BJ (cell line): ENCODE measurements at regions not wholly inside any gene's neighbourhood (a gene's known extent, or its start where the extent isn't known, plus 50 kb on each side); places are given as distances from the start of the nearest gene placed in this dataset.

Source experiments
- CTCF ChIA-PET: fragments of 350-600 bp; formaldehyde crosslinking; extraction: SDS; loops from one replicate; lab custom pipeline; 2021; ENCODE audit warnings: antibody characterized with exemption, inconsistent platforms; lab: Yijun Ruan, JAX
- POLR2A ChIA-PET: fragments of 300-600 bp; sonication (Branson Sonifier 250); formaldehyde crosslinking; extraction: SDS; loops from one replicate; lab custom pipeline; 2021; ENCODE audit warnings: antibody characterized with exemption; lab: Charles Lee
- DNase-seq: peaks from one replicate; pipeline ENCODE4 v3.0.0-alpha.2; 2011; ENCODE audit warnings: low read depth
- H3K27me3 ChIP-seq: 2 replicates; pipeline ENCODE4 v1.6.0; 2011; ENCODE audit warnings: low read length; ENCODE audit not compliant: control insufficient read depth, insufficient read depth
- H3K36me3 ChIP-seq: 2 replicates; pipeline ENCODE4 v1.5.1; 2011; ENCODE audit warnings: low read length; ENCODE audit not compliant: control insufficient read depth, insufficient read depth
- H3K4me3 ChIP-seq: 2 replicates; pipeline ENCODE4 v1.5.1; 2011; ENCODE audit warnings: low read depth, mild to moderate bottlenecking, control low read depth, low read length
- TF ChIP-seq, protein P1 (sequence below): IDR thresholded peaks from 2 replicates; pipeline ENCODE4 v1.5.1; 2011; ENCODE audit warnings: low read depth, mild to moderate bottlenecking, control low read depth, inconsistent platforms, low read length, moderate library complexity; ENCODE audit not compliant: insufficient read depth

DNA sequence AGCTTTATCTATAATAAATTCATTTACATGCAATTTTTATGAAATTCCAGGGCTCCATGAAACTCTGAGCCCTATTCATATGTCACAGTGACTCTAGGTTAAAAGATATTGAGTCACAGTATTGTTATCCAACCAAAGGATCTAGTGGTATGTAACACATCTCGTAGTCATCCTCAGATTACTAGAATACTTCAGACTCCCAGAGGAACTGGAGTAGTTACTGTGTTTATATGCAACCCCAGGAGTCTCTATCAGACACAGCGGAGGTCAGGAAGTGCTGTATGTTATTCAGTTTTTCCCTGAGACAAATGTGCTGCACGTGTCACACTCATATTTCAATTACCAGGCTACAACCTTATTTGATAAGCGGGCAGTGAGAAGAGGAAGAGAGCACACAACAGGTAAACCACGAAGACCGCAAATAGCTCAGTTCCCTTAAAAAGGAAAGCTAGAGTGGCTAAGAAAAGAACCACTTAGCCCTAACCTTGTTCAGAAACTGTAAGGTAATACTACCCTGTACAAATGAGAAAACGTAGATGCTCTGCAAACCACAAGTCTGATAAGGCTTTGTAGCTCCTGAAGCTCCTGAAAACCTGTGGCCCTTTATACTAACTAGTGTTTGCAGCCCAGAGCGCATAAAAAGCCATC lies 114.0 kb upstream of the CNTNAP2 start:
- DNase-seq = no peak
- POLR2A ChIA-PET = no interaction called here
- TF ChIP-seq, protein P1, sequence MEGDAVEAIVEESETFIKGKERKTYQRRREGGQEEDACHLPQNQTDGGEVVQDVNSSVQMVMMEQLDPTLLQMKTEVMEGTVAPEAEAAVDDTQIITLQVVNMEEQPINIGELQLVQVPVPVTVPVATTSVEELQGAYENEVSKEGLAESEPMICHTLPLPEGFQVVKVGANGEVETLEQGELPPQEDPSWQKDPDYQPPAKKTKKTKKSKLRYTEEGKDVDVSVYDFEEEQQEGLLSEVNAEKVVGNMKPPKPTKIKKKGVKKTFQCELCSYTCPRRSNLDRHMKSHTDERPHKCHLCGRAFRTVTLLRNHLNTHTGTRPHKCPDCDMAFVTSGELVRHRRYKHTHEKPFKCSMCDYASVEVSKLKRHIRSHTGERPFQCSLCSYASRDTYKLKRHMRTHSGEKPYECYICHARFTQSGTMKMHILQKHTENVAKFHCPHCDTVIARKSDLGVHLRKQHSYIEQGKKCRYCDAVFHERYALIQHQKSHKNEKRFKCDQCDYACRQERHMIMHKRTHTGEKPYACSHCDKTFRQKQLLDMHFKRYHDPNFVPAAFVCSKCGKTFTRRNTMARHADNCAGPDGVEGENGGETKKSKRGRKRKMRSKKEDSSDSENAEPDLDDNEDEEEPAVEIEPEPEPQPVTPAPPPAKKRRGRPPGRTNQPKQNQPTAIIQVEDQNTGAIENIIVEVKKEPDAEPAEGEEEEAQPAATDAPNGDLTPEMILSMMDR = no peak
- no peak overlapping the region for H3K4me3 ChIP-seq
- no peaks in the 10 kb centered on the region for H3K36me3 ChIP-seq
- H3K27me3 ChIP-seq = no peaks in the 10 kb centered on the region
- CTCF ChIA-PET = no interaction called here

DNA sequence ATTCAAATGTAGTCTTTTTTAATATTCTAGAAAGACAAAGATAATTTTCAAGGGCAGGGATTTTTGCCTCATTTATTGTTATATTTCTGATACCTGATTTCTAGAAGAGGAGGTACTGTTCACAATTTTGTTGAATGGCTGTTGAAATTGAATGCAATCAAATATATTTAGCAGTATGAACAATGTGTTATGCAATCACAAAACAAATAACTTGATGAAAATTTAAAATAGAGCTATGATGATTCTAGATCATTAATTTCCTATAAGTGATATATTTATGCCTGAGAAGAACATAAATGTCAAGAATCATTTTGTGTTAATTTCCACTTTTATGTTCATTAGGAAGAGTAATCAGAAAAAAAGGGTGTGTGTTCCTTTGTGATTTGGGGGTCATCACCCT lies 114.6 kb upstream of the CNTNAP2 start:
- ChIA-PET POLR2A (no interaction called here), CTCF (no interaction called here)
- Histone ChIP-seq H3K27me3 (no peaks in the 10 kb centered on the region), H3K36me3 (no peaks in the 10 kb centered on the region), H3K4me3 (no peak overlapping the region)
- TF ChIP-seq, protein P1 = no peak
- no peak for DNase-seq

DNA sequence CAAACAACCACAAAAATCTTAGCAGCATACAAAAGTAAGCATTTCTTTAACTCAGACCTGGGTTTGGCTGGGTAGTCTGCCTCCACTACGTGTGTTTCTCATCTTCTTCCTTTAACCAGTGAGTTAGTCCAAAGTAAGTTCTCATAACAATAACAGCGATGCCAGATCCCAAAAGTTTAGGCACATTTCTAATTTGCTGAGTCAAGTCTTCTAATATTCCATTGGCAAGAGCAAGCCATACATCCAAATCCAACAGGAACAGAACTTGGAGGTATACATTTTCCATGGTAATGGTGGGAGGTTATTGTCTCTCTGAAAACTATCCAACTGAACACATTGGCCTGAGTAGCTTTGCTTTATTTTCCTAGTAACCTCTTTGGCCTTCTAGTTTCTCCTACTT lies 115.7 kb upstream of the CNTNAP2 start:
- POLR2A ChIA-PET = no interaction called here
- H3K27me3 ChIP-seq = no peaks in the 10 kb centered on the region
- H3K4me3 ChIP-seq = no peak overlapping the region
- TF ChIP-seq, protein P1 = no peak
- no peaks in the 10 kb centered on the region for H3K36me3 ChIP-seq
- CTCF ChIA-PET = no interaction called here
- DNase-seq = no peak

DNA sequence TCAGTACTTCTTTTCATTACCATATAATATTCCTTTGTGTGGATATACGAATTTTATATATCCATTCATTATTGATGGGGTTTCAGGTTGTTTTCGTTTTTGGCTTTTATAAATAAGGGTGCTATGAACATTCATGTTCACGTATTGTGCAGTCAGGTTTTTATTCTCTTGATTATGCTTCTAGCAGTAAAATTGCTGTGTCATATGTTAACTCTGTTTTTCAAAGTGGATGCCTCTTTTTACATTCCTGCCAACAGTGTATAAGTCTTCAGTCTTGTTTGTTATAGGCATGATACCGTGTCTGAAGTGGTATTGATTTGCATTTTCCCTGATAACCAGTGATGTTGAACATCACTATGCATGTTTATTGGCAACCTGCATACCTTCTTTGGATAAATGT lies 127.1 kb upstream of the CNTNAP2 start:
- ChIA-PET CTCF (no interaction called here), POLR2A (no interaction called here)
- TF ChIP-seq, protein P1 = no peak
- Histone ChIP-seq H3K36me3 (no peaks in the 10 kb centered on the region), H3K27me3 (no peaks in the 10 kb centered on the region), H3K4me3 (no peak overlapping the region)
- no peak for DNase-seq

DNA sequence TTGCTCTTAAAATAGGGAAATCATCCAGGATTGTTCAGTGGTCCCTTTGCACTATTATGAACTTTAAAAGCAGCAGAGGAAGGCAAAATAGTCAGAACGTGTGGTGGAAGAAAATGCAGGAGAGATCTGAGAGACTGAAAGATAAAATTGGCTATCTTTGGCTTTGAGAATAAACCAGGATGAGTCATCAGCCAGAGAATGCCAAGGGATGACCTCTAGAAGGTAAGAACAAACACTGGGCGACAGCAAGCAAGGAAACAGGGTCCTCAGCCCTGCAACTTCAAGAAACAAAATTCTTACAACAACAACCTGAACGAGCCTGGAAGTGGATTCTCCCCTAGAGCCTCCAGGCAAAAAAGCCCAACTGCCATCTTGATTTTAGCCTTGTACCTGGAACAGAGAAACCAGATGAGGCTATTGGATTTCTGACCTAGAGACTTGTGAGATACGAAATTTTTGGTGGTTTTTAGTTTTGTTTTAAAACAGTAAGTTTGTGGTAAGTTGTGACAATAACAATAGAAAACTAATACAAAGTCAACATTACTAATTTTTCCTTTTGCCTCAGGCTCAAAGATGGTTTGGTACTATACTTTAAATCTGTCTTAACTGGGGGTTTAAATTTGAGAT lies 130.2 kb upstream of the CNTNAP2 start:
- Histone ChIP-seq H3K27me3 (no peaks in the 10 kb centered on the region), H3K36me3 (no peaks in the 10 kb centered on the region), H3K4me3 (no peak overlapping the region)
- no peak for DNase-seq
- TF ChIP-seq, protein P1 = no peak
- ChIA-PET CTCF (no interaction called here), POLR2A (no interaction called here)
